ENCODE measurements at regions not wholly inside any gene's neighbourhood (a gene's known extent, or its start where the extent isn't known, plus 50 kb on each side); places are given as distances from the start of the nearest gene placed in this dataset.

- Histone ChIP-seq H3K4me1 (ENCODE audit: control insufficient read depth, insufficient read depth, low read length) (no peaks in the 10 kb centered on the region), H3K4me3 (ENCODE audit: low read length) (no peak overlapping the region), H3K36me3 (ENCODE audit: control insufficient read depth, insufficient read depth, low read length) (no peaks in the 10 kb centered on the region), H3K9me3 (ENCODE audit: control insufficient read depth, low read length) (no peaks in the 10 kb centered on the region), H3K9ac (ENCODE audit: extremely low read depth, low read length, poor library complexity, severe bottlenecking) (no peak overlapping the region), H3K27me3 (ENCODE audit: control insufficient read depth, insufficient read depth, low read length, poor library complexity, severe bottlenecking) (no peaks in the 10 kb centered on the region), H3K27ac (ENCODE audit: low read depth, low read length) (no peak overlapping the region)
- no peak for DNase-seq
- no peak for TF ChIP-seq CTCF (conservative IDR thresholded peaks at IDR 0.05)
- Mint-ChIP-seq H3K4me3 (no peak overlapping the region), H3K4me1 (no peaks in the 10 kb centered on the region), H3K27ac (no peak overlapping the region), H3K36me3 (ENCODE audit: low read depth) (no peaks in the 10 kb centered on the region), H3K9me3 (peaks cover 43% of the 10 kb centered on the region), H3K27me3 (ENCODE audit: insufficient read depth) (no peaks in the 10 kb centered on the region)
- WGBS, 2 experiments (ENCODE audit: insufficient coverage in 1 of 2, insufficient read length in 1 of 2), result 94% methylated on average over 2 of the region's 2 CpGs; no CpG with 5 or more reads in 1 of the 2 experiments
Observed at GRCh38 chrX:73270753-73271152, 56.1 kb upstream of the NAP1L2 start.

- no peak for TF ChIP-seq CTCF (conservative IDR thresholded peaks at IDR 0.05)
- Mint-ChIP-seq H3K27me3 (ENCODE audit: insufficient read depth) (no peaks in the 10 kb centered on the region), H3K4me1 (no peaks in the 10 kb centered on the region), H3K36me3 (ENCODE audit: low read depth) (no peaks in the 10 kb centered on the region), H3K4me3 (no peak overlapping the region), H3K9me3 (peaks cover 41% of the 10 kb centered on the region), H3K27ac (no peak overlapping the region)
- no peak overlapping the region for H3K9ac ChIP-seq (ENCODE audit: extremely low read depth, low read length, poor library complexity, severe bottlenecking)
- DNase-seq, result no peak
- no peak overlapping the region for H3K27ac ChIP-seq (ENCODE audit: low read depth, low read length)
- no peaks in the 10 kb centered on the region for H3K9me3 ChIP-seq (ENCODE audit: control insufficient read depth, low read length)
- WGBS, 2 experiments (ENCODE audit: insufficient coverage in 1 of 2, insufficient read length in 1 of 2), result 100% methylated on average over 1 of the region's 1 CpG; no CpG with 5 or more reads in 1 of the 2 experiments
- no peaks in the 10 kb centered on the region for H3K36me3 ChIP-seq (ENCODE audit: control insufficient read depth, insufficient read depth, low read length)
- no peaks in the 10 kb centered on the region for H3K4me1 ChIP-seq (ENCODE audit: control insufficient read depth, insufficient read depth, low read length)
- no peaks in the 10 kb centered on the region for H3K27me3 ChIP-seq (ENCODE audit: control insufficient read depth, insufficient read depth, low read length, poor library complexity, severe bottlenecking)
- no peak overlapping the region for H3K4me3 ChIP-seq (ENCODE audit: low read length)
Observed at GRCh38 chrX:73268463-73268862, 53.8 kb upstream of the NAP1L2 start.

- H3K27ac Mint-ChIP-seq, result no peak overlapping the region
- DNase-seq, result no peak
- peaks cover 40% of the 10 kb centered on the region for H3K9me3 Mint-ChIP-seq
- H3K4me3 ChIP-seq (ENCODE audit: low read length), result no peak overlapping the region
- TF ChIP-seq CTCF (conservative IDR thresholded peaks at IDR 0.05), result no peak
- H3K9ac ChIP-seq (ENCODE audit: extremely low read depth, low read length, poor library complexity, severe bottlenecking), result no peak overlapping the region
- no peaks in the 10 kb centered on the region for H3K27me3 Mint-ChIP-seq (ENCODE audit: insufficient read depth)
- no peaks in the 10 kb centered on the region for H3K27me3 ChIP-seq (ENCODE audit: control insufficient read depth, insufficient read depth, low read length, poor library complexity, severe bottlenecking)
- H3K36me3 Mint-ChIP-seq (ENCODE audit: low read depth), result no peaks in the 10 kb centered on the region
- H3K4me1 ChIP-seq (ENCODE audit: control insufficient read depth, insufficient read depth, low read length), result no peaks in the 10 kb centered on the region
- no peaks in the 10 kb centered on the region for H3K4me1 Mint-ChIP-seq
- no peak overlapping the region for H3K4me3 Mint-ChIP-seq
- H3K27ac ChIP-seq (ENCODE audit: low read depth, low read length), result no peak overlapping the region
- H3K9me3 ChIP-seq (ENCODE audit: control insufficient read depth, low read length), result no peaks in the 10 kb centered on the region
- no peaks in the 10 kb centered on the region for H3K36me3 ChIP-seq (ENCODE audit: control insufficient read depth, insufficient read depth, low read length)
Observed at GRCh38 chrX:73267979-73268378, 53.3 kb upstream of the NAP1L2 start.

Data from endodermal cell (in vitro differentiated cells).